H9 (cell line): ENCODE measurements at regions not wholly inside any gene's neighbourhood (a gene's known extent, or its start where the extent isn't known, plus 50 kb on each side); places are given as distances from the start of the nearest gene placed in this dataset.

Experiments used
- DNase-seq: peaks from one replicate; pipeline ENCODE4 v3.0.0-alpha.2; 2017
- H2AFZ ChIP-seq: one replicate; pipeline ENCODE4 v1.6.1; 2013; ENCODE audit warnings: mild to moderate bottlenecking, low read length, control low read depth, moderate library complexity
- H2AK5ac ChIP-seq: 2 replicates; pipeline ENCODE4 v1.6.1; 2013; ENCODE audit warnings: low read length, control low read depth, mixed read lengths; ENCODE audit not compliant: insufficient read length
- H2BK120ac ChIP-seq: one replicate; pipeline ENCODE4 v1.6.1; 2013; ENCODE audit warnings: low read depth, mild to moderate bottlenecking, low read length, control low read depth, inconsistent platforms; ENCODE audit not compliant: poor library complexity, severe bottlenecking
- H2BK12ac ChIP-seq: 2 replicates; pipeline ENCODE4 v1.6.1; 2013; ENCODE audit warnings: low read length, control low read depth, mixed read lengths, low read depth; ENCODE audit not compliant: insufficient read length
- H2BK15ac ChIP-seq: 2 replicates; pipeline ENCODE4 v1.6.1; 2013; ENCODE audit warnings: low read depth, low read length, control low read depth
- H2BK20ac ChIP-seq: one replicate; pipeline ENCODE4 v1.6.1; 2013; ENCODE audit warnings: low read depth, mild to moderate bottlenecking, low read length, control low read depth, inconsistent platforms; ENCODE audit not compliant: poor library complexity, severe bottlenecking
- H2BK5ac ChIP-seq: 2 replicates; pipeline ENCODE4 v1.6.1; 2013; ENCODE audit warnings: low read length, control low read depth, mixed read lengths; ENCODE audit not compliant: insufficient read length
- H3K14ac ChIP-seq: 2 replicates; pipeline ENCODE4 v1.6.1; 2013; ENCODE audit warnings: low read length, control low read depth; ENCODE audit not compliant: insufficient read depth
- H3K18ac ChIP-seq: 2 replicates; pipeline ENCODE4 v1.6.1; 2013; ENCODE audit warnings: low read depth, mild to moderate bottlenecking, mixed read lengths, low read length, control low read depth; ENCODE audit not compliant: insufficient read length
- H3K23ac ChIP-seq: 2 replicates; pipeline ENCODE4 v1.6.1; 2013; ENCODE audit warnings: low read length, control low read depth, mixed read lengths, low read depth; ENCODE audit not compliant: insufficient read length
- H3K23me2 ChIP-seq: 2 replicates; pipeline ENCODE4 v1.6.1; 2013; ENCODE audit warnings: low read depth, mild to moderate bottlenecking, mixed read lengths, low read length, control low read depth; ENCODE audit not compliant: insufficient read length, poor library complexity, severe bottlenecking
- H3K27ac ChIP-seq: 2 replicates; pipeline ENCODE4 v1.5.1; 2013; ENCODE audit warnings: low read length, control low read depth, mixed read lengths, low read depth; ENCODE audit not compliant: insufficient read length
- H3K27me3 ChIP-seq: 2 replicates; pipeline ENCODE4 v1.6.1; 2013; ENCODE audit warnings: low read length, control low read depth, inconsistent platforms; ENCODE audit not compliant: insufficient read depth
- H3K4ac ChIP-seq: 2 replicates; pipeline ENCODE4 v1.6.1; 2013; ENCODE audit warnings: low read depth, mild to moderate bottlenecking, control low read depth, inconsistent platforms, low read length, moderate library complexity
- H3K4me1 ChIP-seq: 2 replicates; pipeline ENCODE4 v1.6.1; 2013; ENCODE audit warnings: low read length, control low read depth, inconsistent platforms; ENCODE audit not compliant: insufficient read depth
- H3K4me2 ChIP-seq: 2 replicates; pipeline ENCODE4 v1.6.1; 2013; ENCODE audit warnings: low read length, control low read depth, mixed read lengths; ENCODE audit not compliant: insufficient read length, insufficient read depth
- H3K56ac ChIP-seq: 2 replicates; pipeline ENCODE4 v1.6.1; 2013; ENCODE audit warnings: low read depth, mild to moderate bottlenecking, mixed read lengths, low read length, control low read depth; ENCODE audit not compliant: insufficient read length
- H3K79me1 ChIP-seq: 2 replicates; pipeline ENCODE4 v1.6.1; 2013; ENCODE audit warnings: low read depth, mild to moderate bottlenecking, moderate library complexity, low read length, control low read depth, inconsistent platforms; ENCODE audit not compliant: insufficient read depth, poor library complexity, severe bottlenecking
- H3K79me2 ChIP-seq: 2 replicates; pipeline ENCODE4 v1.6.1; 2013; ENCODE audit warnings: low read length, control low read depth, inconsistent platforms; ENCODE audit not compliant: insufficient read depth
- H3K9ac ChIP-seq: 2 replicates; pipeline ENCODE4 v1.6.1; 2013; ENCODE audit warnings: low read length, control low read depth, mixed read lengths; ENCODE audit not compliant: insufficient read length; ENCODE audit errors: extremely low read depth
- H3K9me3 ChIP-seq: one replicate; pipeline ENCODE4 v1.6.1; 2013; ENCODE audit warnings: low read depth, low read length, inconsistent platforms; ENCODE audit not compliant: control insufficient read depth
- H3T11ph ChIP-seq: one replicate; pipeline ENCODE4 v1.6.1; 2013; ENCODE audit warnings: mild to moderate bottlenecking, low read length, control low read depth, inconsistent platforms
- H4K20me1 ChIP-seq: one replicate; pipeline ENCODE4 v1.6.1; 2013; ENCODE audit not compliant: control insufficient read depth, insufficient read length, insufficient read depth
- H4K5ac ChIP-seq: 2 replicates; pipeline ENCODE4 v1.6.1; 2013; ENCODE audit warnings: low read depth, mild to moderate bottlenecking, mixed read lengths, low read length, control low read depth; ENCODE audit not compliant: insufficient read length
- H4K8ac ChIP-seq: replicated peaks from 2 replicates; pipeline ENCODE4 v1.6.1; 2013; ENCODE audit warnings: low read length, control low read depth, mixed read lengths, low read depth; ENCODE audit not compliant: insufficient read length
- H4K91ac ChIP-seq: 2 replicates; pipeline ENCODE4 v1.6.1; 2013; ENCODE audit warnings: low read depth, mild to moderate bottlenecking, moderate library complexity, mixed read lengths, low read length, control low read depth; ENCODE audit not compliant: insufficient read length
- H3K27ac Mint-ChIP-seq, 3 experiments: 2 replicates in 2 of 3; 3 replicates in 1 of 3; pipeline ENCODE4 v1.8.0; 2020 to 2021; ENCODE audit warnings: mixed read lengths in 3 of 3, mild to moderate bottlenecking in 1 of 3, moderate library complexity in 1 of 3
- H3K27me3 Mint-ChIP-seq: 2 replicates; pipeline ENCODE4 v1.8.0; 2021; ENCODE audit warnings: low read depth, mild to moderate bottlenecking, moderate library complexity, mixed read lengths
- H3K36me3 Mint-ChIP-seq, 3 experiments: 2 replicates in 2 of 3; 3 replicates in 1 of 3; pipeline ENCODE4 v1.8.0; 2020 to 2021; ENCODE audit warnings: low read depth in 3 of 3, mixed read lengths in 3 of 3; ENCODE audit not compliant: insufficient read depth in 1 of 3
- H3K4me1 Mint-ChIP-seq, 2 experiments: 2 replicates each; pipeline ENCODE4 v1.8.0; 2020; ENCODE audit warnings: mixed read lengths in 2 of 2
- H3K4me3 Mint-ChIP-seq, 2 experiments: 2 replicates in 1 of 2; 3 replicates in 1 of 2; pipeline ENCODE4 v1.8.0; 2020 to 2021; ENCODE audit warnings: mild to moderate bottlenecking in 2 of 2, mixed read lengths in 2 of 2, moderate library complexity in 1 of 2
- H3K9me3 Mint-ChIP-seq, 2 experiments: 2 replicates in 1 of 2; 3 replicates in 1 of 2; pipeline ENCODE4 v1.8.0; 2020; ENCODE audit warnings: mild to moderate bottlenecking in 2 of 2, mixed read lengths in 2 of 2, moderate library complexity in 1 of 2
- CTCF ChIP-seq: fragments of 200-600 bp; sonication (generic); conservative IDR thresholded peaks from 3 replicates; pipeline ENCODE4 v1.8.0; 2021; ENCODE audit warnings: antibody characterized with exemption, mild to moderate bottlenecking
- WGBS: extraction: QIAGEN DNeasy Blood & Tissue Kit; methylation state at CpG from one replicate; pipeline ENCODE4 v1.1.7; 2013; ENCODE audit warnings: missing lambda C conversion rate, low lambda C conversion rate, mixed read lengths; ENCODE audit not compliant: insufficient read length; ENCODE audit errors: extremely low coverage; 5-methylcytosine and 5-hydroxymethylcytosine counted together

GRCh38 chr2:2392332-2392731 is 61.3 kb upstream of the MYT1L start:
- no peak overlapping the region for H2BK12ac ChIP-seq
- H4K20me1 ChIP-seq = no peaks in the 10 kb centered on the region
- no peak overlapping the region for H4K91ac ChIP-seq
- no peak overlapping the region for H2BK15ac ChIP-seq
- H3K14ac ChIP-seq = no peak overlapping the region
- H3K4me1 Mint-ChIP-seq = peaks cover 18 to 29% of the 10 kb centered on the region in 2 experiments
- no CpG with 5 or more reads among the region's 2 CpGs for WGBS
- H2AK5ac ChIP-seq = no peak overlapping the region
- H3K4me3 Mint-ChIP-seq = no peak overlapping the region
- no peak overlapping the region for H4K5ac ChIP-seq
- peaks cover 14% of the 10 kb centered on the region for H3K27me3 Mint-ChIP-seq
- H3K56ac ChIP-seq = no peak overlapping the region
- TF ChIP-seq CTCF = no peak
- peaks cover 7 to 30% (median 17%) of the 10 kb centered on the region in 3 experiments for H3K36me3 Mint-ChIP-seq
- no peak overlapping the region for H3K27ac Mint-ChIP-seq
- H3K9me3 ChIP-seq = no peaks in the 10 kb centered on the region
- no peak overlapping the region for H2BK120ac ChIP-seq
- peaks cover 28 to 30% of the 10 kb centered on the region in 2 experiments for H3K9me3 Mint-ChIP-seq
- H3K4me1 ChIP-seq = no peaks in the 10 kb centered on the region
- no peak overlapping the region for H3K18ac ChIP-seq
- no peak overlapping the region for H3K4me2 ChIP-seq
- H3K23ac ChIP-seq = no peak overlapping the region
- no peaks in the 10 kb centered on the region for H3K27me3 ChIP-seq
- no peaks in the 10 kb centered on the region for H3K79me1 ChIP-seq
- DNase-seq = no peak
- no peak overlapping the region for H3K4ac ChIP-seq
- no peak overlapping the region for H3T11ph ChIP-seq
- no peak overlapping the region for H3K27ac ChIP-seq
- no peak overlapping the region for H4K8ac ChIP-seq
- H2AFZ ChIP-seq = no peak overlapping the region
- no peak overlapping the region for H2BK5ac ChIP-seq
- H3K79me2 ChIP-seq = no peaks in the 10 kb centered on the region
- no peak overlapping the region for H2BK20ac ChIP-seq
- no peaks in the 10 kb centered on the region for H3K23me2 ChIP-seq
- no peak overlapping the region for H3K9ac ChIP-seq
